ENCODE measurements at regions not wholly inside any gene's neighbourhood (a gene's known extent, or its start where the extent isn't known, plus 50 kb on each side); places are given as distances from the start of the nearest gene placed in this dataset.

GRCh38 chr20:60984666-60985065, 267.4 kb upstream of the CDH4 start:
- ATAC-seq (no peak), DNase-seq (no peak)
- Mint-ChIP-seq H3K4me1 (no peaks in the 10 kb centered on the region), H3K9me3 (peaks cover 5 to 17% (median 12%) of the 10 kb centered on the region in 9 donors), H3K36me3 (peaks cover 0 to 5% (median 0%) of the 10 kb centered on the region in 3 donors), H3K4me3 (no peak overlapping the region), H3K27me3 (peaks cover 0 to 7% (median 3%) of the 10 kb centered on the region in 5 donors), H3K27ac (no peak overlapping the region)
- POLR2A ChIA-PET = no interaction called here

GRCh38 chr20:60986506-60987156, 265.4 kb upstream of the CDH4 start:
- H3K27ac Mint-ChIP-seq = no peak overlapping the region
- H3K27me3 Mint-ChIP-seq = peaks cover 0 to 8% (median 3%) of the 10 kb centered on the region in 5 donors
- no peaks in the 10 kb centered on the region for H3K4me1 Mint-ChIP-seq
- no peaks in the 10 kb centered on the region for H3K36me3 Mint-ChIP-seq
- ATAC-seq = no peak
- POLR2A ChIA-PET = no interaction called here
- no peak for DNase-seq
- H3K4me3 Mint-ChIP-seq = no peak overlapping the region
- peaks cover 0 to 5% (median 2%) of the 10 kb centered on the region in 9 donors for H3K9me3 Mint-ChIP-seq

- peaks cover 0 to 9% (median 1%) of the 10 kb centered on the region in 9 donors for H3K9me3 Mint-ChIP-seq
- H3K27me3 Mint-ChIP-seq = peaks cover 0 to 20% (median 2%) of the 10 kb centered on the region in 5 donors
- H3K4me1 Mint-ChIP-seq = no peaks in the 10 kb centered on the region
- no peak for DNase-seq
- no peaks in the 10 kb centered on the region for H3K36me3 Mint-ChIP-seq
- H3K27ac Mint-ChIP-seq = no peak overlapping the region
- no peak overlapping the region for H3K4me3 Mint-ChIP-seq
- POLR2A ChIA-PET = no interaction called here
- ATAC-seq = no peak
These were observed 262.0 kb upstream of the CDH4 start for GRCh38 chr20:60990061-60990460.

- Mint-ChIP-seq H3K36me3 (no peaks in the 10 kb centered on the region), H3K27me3 (peaks cover 0 to 24% (median 2%) of the 10 kb centered on the region in 5 donors), H3K4me1 (no peaks in the 10 kb centered on the region), H3K27ac (no peak overlapping the region), H3K9me3 (peaks cover 0 to 9% (median 0%) of the 10 kb centered on the region in 9 donors), H3K4me3 (no peak overlapping the region)
- POLR2A ChIA-PET = no interaction called here
- no peak for ATAC-seq
- no peak for DNase-seq
These were observed 261.4 kb upstream of the CDH4 start for GRCh38 chr20:60990643-60991042.

- H3K36me3 Mint-ChIP-seq = no peaks in the 10 kb centered on the region
- no peak for ATAC-seq
- H3K4me3 Mint-ChIP-seq = no peak overlapping the region
- POLR2A ChIA-PET = no interaction called here
- no peak for DNase-seq
- peaks cover 0 to 24% (median 2%) of the 10 kb centered on the region in 5 donors for H3K27me3 Mint-ChIP-seq
- H3K27ac Mint-ChIP-seq = no peak overlapping the region
- peaks cover 0 to 5% (median 0%) of the 10 kb centered on the region in 9 donors for H3K9me3 Mint-ChIP-seq
- no peaks in the 10 kb centered on the region for H3K4me1 Mint-ChIP-seq
These were observed 258.5 kb upstream of the CDH4 start for GRCh38 chr20:60993433-60994044.

GRCh38 chr20:60999250-60999649, 252.8 kb upstream of the CDH4 start:
- no peak for DNase-seq
- Mint-ChIP-seq H3K4me3 (no peak overlapping the region), H3K27ac (no peak overlapping the region), H3K36me3 (no peaks in the 10 kb centered on the region), H3K4me1 (no peaks in the 10 kb centered on the region), H3K9me3 (no peaks in the 10 kb centered on the region), H3K27me3 (peaks cover 0 to 15% (median 2%) of the 10 kb centered on the region in 5 donors)
- POLR2A ChIA-PET = no interaction called here
- ATAC-seq = no peak

- H3K9me3 Mint-ChIP-seq = no peaks in the 10 kb centered on the region
- H3K36me3 Mint-ChIP-seq = no peaks in the 10 kb centered on the region
- no peak overlapping the region for H3K4me3 Mint-ChIP-seq
- H3K27ac Mint-ChIP-seq = no peak overlapping the region
- DNase-seq (no peak), ATAC-seq (no peak)
- peaks cover 1 to 13% (median 5%) of the 10 kb centered on the region in 5 donors for H3K27me3 Mint-ChIP-seq
- POLR2A ChIA-PET = no interaction called here
- H3K4me1 Mint-ChIP-seq = no peaks in the 10 kb centered on the region
These were observed 250.0 kb upstream of the CDH4 start for GRCh38 chr20:61002090-61002489.

- H3K4me1 Mint-ChIP-seq = no peaks in the 10 kb centered on the region
- no peak overlapping the region for H3K27ac Mint-ChIP-seq
- no peak overlapping the region for H3K4me3 Mint-ChIP-seq
- H3K9me3 Mint-ChIP-seq = peaks cover 0 to 22% (median 5%) of the 10 kb centered on the region in 9 donors
- H3K36me3 Mint-ChIP-seq = no peaks in the 10 kb centered on the region
- H3K27me3 Mint-ChIP-seq = peaks cover 0 to 20% (median 5%) of the 10 kb centered on the region in 5 donors
- DNase-seq = no peak
- POLR2A ChIA-PET = no interaction called here
- no peak for ATAC-seq
These were observed 237.6 kb upstream of the CDH4 start for GRCh38 chr20:61014491-61014890.

GRCh38 chr20:61015602-61016001, 236.5 kb upstream of the CDH4 start:
- POLR2A ChIA-PET = no interaction called here
- Mint-ChIP-seq H3K4me3 (no peak overlapping the region), H3K9me3 (peaks cover 0 to 22% (median 6%) of the 10 kb centered on the region in 9 donors), H3K4me1 (no peaks in the 10 kb centered on the region), H3K27me3 (peaks cover 0 to 20% (median 5%) of the 10 kb centered on the region in 5 donors), H3K27ac (no peak overlapping the region), H3K36me3 (no peaks in the 10 kb centered on the region)
- ATAC-seq (no peak), DNase-seq (no peak)

- H3K4me3 Mint-ChIP-seq = no peak overlapping the region
- peaks cover 0 to 22% (median 6%) of the 10 kb centered on the region in 9 donors for H3K9me3 Mint-ChIP-seq
- DNase-seq (no peak), ATAC-seq (no peak)
- peaks cover 0 to 20% (median 5%) of the 10 kb centered on the region in 5 donors for H3K27me3 Mint-ChIP-seq
- H3K27ac Mint-ChIP-seq = no peak overlapping the region
- no peaks in the 10 kb centered on the region for H3K4me1 Mint-ChIP-seq
- H3K36me3 Mint-ChIP-seq = no peaks in the 10 kb centered on the region
- POLR2A ChIA-PET = no interaction called here
These were observed 232.7 kb upstream of the CDH4 start for GRCh38 chr20:61019322-61019721.

- ATAC-seq = no peak
- POLR2A ChIA-PET = no interaction called here
These were observed 228.4 kb upstream of the CDH4 start for GRCh38 chr20:61023612-61024011.

GRCh38 chr20:61024390-61024789, 227.7 kb upstream of the CDH4 start:
- Mint-ChIP-seq H3K36me3 (peaks cover 0 to 10% (median 0%) of the 10 kb centered on the region in 3 donors), H3K27ac (no peak overlapping the region), H3K4me3 (no peak overlapping the region), H3K27me3 (peaks cover 0 to under 1% (median 0%) of the 10 kb centered on the region in 5 donors), H3K9me3 (peaks cover 0 to 17% (median 2%) of the 10 kb centered on the region in 9 donors), H3K4me1 (no peaks in the 10 kb centered on the region)
- ATAC-seq = no peak
- POLR2A ChIA-PET = no interaction called here
- no peak for DNase-seq

More at GRCh38 chr20:61023612-61024011, 228.4 kb upstream of the CDH4 start:
- peaks cover 0 to 22% (median 5%) of the 10 kb centered on the region in 9 donors for H3K9me3 Mint-ChIP-seq
- peaks cover 0 to 10% (median 0%) of the 10 kb centered on the region in 3 donors for H3K36me3 Mint-ChIP-seq
- H3K27me3 Mint-ChIP-seq = no peaks in the 10 kb centered on the region
- no peak overlapping the region for H3K27ac Mint-ChIP-seq
- no peaks in the 10 kb centered on the region for H3K4me1 Mint-ChIP-seq
- no peak for DNase-seq
- H3K4me3 Mint-ChIP-seq = no peak overlapping the region

GRCh38 chr20:61025536-61025935, 226.5 kb upstream of the CDH4 start:
- peaks cover 0 to 10% (median 0%) of the 10 kb centered on the region in 3 donors for H3K36me3 Mint-ChIP-seq
- no peak overlapping the region for H3K4me3 Mint-ChIP-seq
- POLR2A ChIA-PET = no interaction called here
- H3K9me3 Mint-ChIP-seq = peaks cover 0 to 20% (median 4%) of the 10 kb centered on the region in 9 donors
- no peak overlapping the region for H3K27ac Mint-ChIP-seq
- DNase-seq (no peak), ATAC-seq (no peak)
- peaks cover 0 to 5% (median 0%) of the 10 kb centered on the region in 5 donors for H3K27me3 Mint-ChIP-seq
- H3K4me1 Mint-ChIP-seq = no peaks in the 10 kb centered on the region
